ENCODE measurements at regions not wholly inside any gene's neighbourhood (a gene's known extent, or its start where the extent isn't known, plus 50 kb on each side); places are given as distances from the start of the nearest gene placed in this dataset.

- no peaks in the 10 kb centered on the region for H3K36me3 ChIP-seq (ENCODE audit: control insufficient read depth in 1 of 2, insufficient read depth in 2 of 2, low read length in 2 of 2)
- H3K9me2 ChIP-seq (ENCODE audit: insufficient read depth): no peaks in the 10 kb centered on the region
- ChIA-PET RAD21 (ENCODE audit: low non-redundant PET in 1 of 2, low total read pairs in 2 of 2, uncharacterized antibody in 2 of 2, unreplicated experiment in 2 of 2) (no interaction called here), CTCF (no interaction called here), POLR2A (no interaction called here)
- ATAC-seq (no peak), DNase-seq (ENCODE audit: low read depth, low spot score) (no peak)
- H3K9me3 ChIP-seq (ENCODE audit: control insufficient read depth in 1 of 2, insufficient read depth in 1 of 2, low read depth in 1 of 2, low read length in 2 of 2): peaks cover 11 to 17% of the 10 kb centered on the region in 2 experiments; a peak in 2 of 4 replicates
- BruUV-seq (replicated peaks): no TSS peak
- no peaks in the 10 kb centered on the region for H4K20me1 ChIP-seq (ENCODE audit: insufficient read depth)
- H3K4me2 ChIP-seq (ENCODE audit: low read length): no peak overlapping the region
- intact Hi-C loops (cut with micrococcal nuclease): no loop called here
- no peak overlapping the region for H3K4me3 ChIP-seq (replicated peaks in 1 of 2; ENCODE audit: low read depth in 1 of 2, low read length in 2 of 2)
- H2AFZ ChIP-seq (ENCODE audit: low read depth, low read length, poor library complexity, severe bottlenecking): no peak overlapping the region
- no peaks in the 10 kb centered on the region for H3K27me3 ChIP-seq (ENCODE audit: insufficient read depth, low read length)
- H3K79me2 ChIP-seq (ENCODE audit: insufficient read depth, low read length): no peaks in the 10 kb centered on the region
- no peak overlapping the region for H3K9ac ChIP-seq (ENCODE audit: low read length)
- no peaks in the 10 kb centered on the region for H3K4me1 ChIP-seq (ENCODE audit: control insufficient read depth in 1 of 2, insufficient read depth in 2 of 2, low read length in 2 of 2)
- no peak overlapping the region for H3K27ac ChIP-seq (ENCODE audit: low read depth, low read length)
- no peak for TF ChIP-seq EZH2 (IDR thresholded peaks at IDR 0.05)
- TF ChIP-seq CEBPB (IDR thresholded peaks at IDR 0.05; ENCODE audit: low read depth): no peak
- TF ChIP-seq CTCF (IDR thresholded peaks at IDR 0.05 in 2 of 3, conservative IDR thresholded peaks at IDR 0.05 in 1 of 3; ENCODE audit: borderline replicate concordance in 1 of 3, insufficient read depth in 1 of 3, low read depth in 2 of 3, low read length in 2 of 3): no peak
- no peak for TF ChIP-seq POLR2A (IDR thresholded peaks at IDR 0.05; ENCODE audit: borderline replicate concordance, extremely low read depth, insufficient read depth, insufficient read length)
- TF ChIP-seq TCF7L2 (IDR thresholded peaks at IDR 0.05; ENCODE audit: borderline replicate concordance, extremely low read depth, insufficient read depth, insufficient read length): no peak
- no peak for TF ChIP-seq SRF (IDR thresholded peaks at IDR 0.05; ENCODE audit: low read depth)
- no peak for TF ChIP-seq ZNF274 (IDR thresholded peaks at IDR 0.05; ENCODE audit: low read depth, low read length)
- TF ChIP-seq REST (IDR thresholded peaks at IDR 0.05; ENCODE audit: low read depth): no peak
- no peak for TF ChIP-seq POLR2AphosphoS5 (IDR thresholded peaks at IDR 0.05; ENCODE audit: low read depth, low read length)
- TF ChIP-seq ZBTB33 (IDR thresholded peaks at IDR 0.05; ENCODE audit: extremely low read depth, insufficient replicate concordance, low read length): no peak
- no peak for TF ChIP-seq SIN3A (IDR thresholded peaks at IDR 0.05; ENCODE audit: low read depth)
- TF ChIP-seq EZH2phosphoT487 (IDR thresholded peaks at IDR 0.05; ENCODE audit: borderline replicate concordance): no peak
- TF ChIP-seq YY1 (IDR thresholded peaks at IDR 0.05; ENCODE audit: extremely low read depth, insufficient replicate concordance, low read depth, low read length): no peak
- no peak for TF ChIP-seq CBX3 (IDR thresholded peaks at IDR 0.05; ENCODE audit: low read depth)
- no peak for TF ChIP-seq ELF1 (IDR thresholded peaks at IDR 0.05; ENCODE audit: borderline replicate concordance, low read depth)
- TF ChIP-seq MAX (IDR thresholded peaks at IDR 0.05): no peak
- no peak for TF ChIP-seq ATF3 (IDR thresholded peaks at IDR 0.05)
- TF ChIP-seq EGR1 (IDR thresholded peaks at IDR 0.05; ENCODE audit: low read depth): no peak
- TF ChIP-seq RAD21 (IDR thresholded peaks at IDR 0.05; ENCODE audit: low read depth): no peak
Observed at GRCh38 chr10:109040622-109041021, 882.7 kb downstream of the XPNPEP1 start.

All from HCT116 (cell line).